ENCODE measurements at regions not wholly inside any gene's neighbourhood (a gene's known extent, or its start where the extent isn't known, plus 50 kb on each side); places are given as distances from the start of the nearest gene placed in this dataset.

DNA sequence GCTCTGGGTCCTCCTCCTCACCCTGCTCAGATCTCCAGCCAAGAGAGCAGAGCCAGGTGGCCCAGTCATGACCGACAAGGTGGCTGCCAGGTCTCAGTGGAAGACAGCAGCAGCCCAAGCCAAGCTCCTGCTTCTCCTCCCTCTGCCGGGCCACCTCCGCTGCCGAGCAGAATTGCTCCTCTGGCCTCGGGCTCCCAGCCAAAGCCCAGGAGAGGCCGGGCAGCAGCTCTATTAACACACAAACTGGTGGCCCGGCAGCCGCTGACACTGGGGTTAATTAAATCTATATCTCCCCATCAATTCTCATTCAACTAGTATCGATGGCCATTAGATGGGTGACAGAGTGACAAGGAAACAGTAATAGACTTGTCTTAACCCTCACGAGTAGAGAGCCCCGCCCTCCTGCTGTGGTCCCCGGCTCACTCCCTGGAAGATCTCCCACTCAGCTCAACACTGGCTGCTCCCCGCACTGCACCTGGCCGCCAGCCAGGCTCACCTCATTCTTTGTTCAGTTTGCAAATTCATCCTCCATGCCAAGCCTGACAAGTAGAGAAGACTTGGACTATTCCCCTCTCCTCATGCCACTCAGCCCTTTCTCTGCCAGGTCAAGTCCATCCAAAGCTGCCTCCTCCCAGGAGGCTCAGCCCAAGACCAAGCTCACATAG lies 74.1 kb upstream of the UNC5B start:
- Histone ChIP-seq H3K9ac (ENCODE audit: low read depth, low read length) (no peak overlapping the region), H3K4me1 (ENCODE audit: control insufficient read depth, insufficient read depth, low read length) (no peaks in the 10 kb centered on the region), H3K4me3 (ENCODE audit: low read depth, low read length) (no peak overlapping the region), H3K9me3 (ENCODE audit: control insufficient read depth, insufficient read depth, low read length) (no peaks in the 10 kb centered on the region), H3K36me3 (ENCODE audit: control insufficient read depth, insufficient read depth, low read length) (no peaks in the 10 kb centered on the region), H3K27me3 (ENCODE audit: control insufficient read depth, insufficient read depth, low read length) (no peaks in the 10 kb centered on the region)

DNA sequence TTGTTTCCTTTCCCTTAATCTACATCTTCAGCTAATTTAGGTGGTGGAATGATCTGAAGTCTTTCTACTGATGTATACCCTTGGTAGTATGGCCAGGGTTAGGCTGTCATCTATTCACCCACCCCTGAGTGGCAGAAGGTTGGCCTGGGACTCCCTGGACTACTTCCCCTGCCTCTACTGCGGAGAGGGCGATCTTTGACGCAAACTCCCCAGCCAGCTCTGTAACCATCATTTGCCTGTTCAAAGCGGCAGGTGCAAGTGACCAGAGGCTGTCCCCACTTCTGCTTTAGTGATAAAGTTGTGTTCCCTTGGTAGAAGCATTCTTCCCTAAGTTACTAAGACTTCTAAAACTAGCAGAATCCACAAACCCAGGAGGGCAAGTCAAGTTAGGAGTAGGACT lies 70.8 kb upstream of the UNC5B start:
- no peaks in the 10 kb centered on the region for H3K9me3 ChIP-seq (ENCODE audit: control insufficient read depth, insufficient read depth, low read length)
- H3K9ac ChIP-seq (ENCODE audit: low read depth, low read length): no peak overlapping the region
- H3K4me3 ChIP-seq (ENCODE audit: low read depth, low read length): no peak overlapping the region
- no peaks in the 10 kb centered on the region for H3K4me1 ChIP-seq (ENCODE audit: control insufficient read depth, insufficient read depth, low read length)
- H3K27me3 ChIP-seq (ENCODE audit: control insufficient read depth, insufficient read depth, low read length): no peaks in the 10 kb centered on the region
- H3K36me3 ChIP-seq (ENCODE audit: control insufficient read depth, insufficient read depth, low read length): no peaks in the 10 kb centered on the region

DNA sequence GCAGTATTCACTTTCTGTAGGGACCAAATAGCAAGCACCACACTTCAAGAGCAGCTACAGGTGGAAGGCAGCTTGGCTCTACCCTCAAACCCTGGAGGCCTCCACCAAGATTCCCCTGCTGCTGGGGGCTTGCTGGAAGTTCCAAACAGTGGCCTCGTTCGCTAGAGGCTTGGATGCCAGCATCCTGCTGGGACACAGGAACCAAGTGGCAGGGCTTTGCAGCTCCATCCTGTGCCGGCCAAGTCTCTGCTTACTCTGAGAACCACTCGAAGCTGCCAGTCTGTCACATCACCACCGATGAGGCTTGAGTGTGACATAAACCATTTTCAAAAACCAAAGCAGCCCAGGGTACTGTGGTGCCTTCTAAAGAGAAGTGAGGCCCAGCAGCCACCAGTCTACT lies 69.2 kb upstream of the UNC5B start:
- H3K9me3 ChIP-seq (ENCODE audit: control insufficient read depth, insufficient read depth, low read length): no peaks in the 10 kb centered on the region
- no peaks in the 10 kb centered on the region for H3K4me1 ChIP-seq (ENCODE audit: control insufficient read depth, insufficient read depth, low read length)
- no peak overlapping the region for H3K9ac ChIP-seq (ENCODE audit: low read depth, low read length)
- no peaks in the 10 kb centered on the region for H3K27me3 ChIP-seq (ENCODE audit: control insufficient read depth, insufficient read depth, low read length)
- H3K36me3 ChIP-seq (ENCODE audit: control insufficient read depth, insufficient read depth, low read length): no peaks in the 10 kb centered on the region
- no peak overlapping the region for H3K4me3 ChIP-seq (ENCODE audit: low read depth, low read length)

DNA sequence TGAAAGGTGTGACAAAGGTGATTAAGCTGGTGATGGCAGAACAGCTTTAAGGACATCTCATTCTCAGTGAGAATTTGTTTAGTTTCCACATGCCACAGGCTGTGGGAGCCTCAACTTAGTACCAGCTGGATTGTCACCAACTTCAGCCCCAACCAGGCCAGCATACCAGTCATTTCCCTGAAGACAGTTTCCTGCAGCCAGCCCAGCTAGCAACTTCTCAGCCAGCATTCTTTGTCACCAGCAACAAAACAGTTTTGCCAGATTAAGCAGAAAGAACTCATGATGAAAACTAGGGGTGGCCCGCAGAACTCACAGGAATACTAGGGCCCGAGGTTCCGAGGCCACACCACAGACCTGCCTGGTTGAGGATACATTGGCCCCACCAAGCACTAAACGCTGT lies 68.8 kb upstream of the UNC5B start:
- Histone ChIP-seq H3K4me3 (ENCODE audit: low read depth, low read length) (no peak overlapping the region), H3K9ac (ENCODE audit: low read depth, low read length) (no peak overlapping the region), H3K36me3 (ENCODE audit: control insufficient read depth, insufficient read depth, low read length) (no peaks in the 10 kb centered on the region), H3K27me3 (ENCODE audit: control insufficient read depth, insufficient read depth, low read length) (no peaks in the 10 kb centered on the region), H3K4me1 (ENCODE audit: control insufficient read depth, insufficient read depth, low read length) (no peaks in the 10 kb centered on the region), H3K9me3 (ENCODE audit: control insufficient read depth, insufficient read depth, low read length) (no peaks in the 10 kb centered on the region)

DNA sequence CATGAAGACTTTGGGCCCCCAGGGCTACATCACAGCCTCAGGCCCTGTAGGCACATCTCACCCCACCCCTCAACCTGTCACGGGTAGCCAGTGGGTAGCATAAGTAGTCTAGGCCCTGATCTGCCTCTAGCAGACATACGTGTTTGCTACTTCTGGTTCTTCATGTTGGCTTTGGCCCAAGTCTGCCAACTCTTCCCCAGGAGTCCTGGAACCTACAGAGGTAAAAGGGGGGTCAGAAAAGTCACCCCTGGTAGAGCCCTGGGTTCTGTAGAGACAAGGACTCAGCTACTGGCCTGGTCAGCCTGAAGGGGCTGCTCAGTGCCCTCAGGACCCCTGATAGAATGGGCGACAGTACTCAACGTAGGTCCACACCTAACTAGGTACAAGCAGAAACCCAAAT lies 67.5 kb upstream of the UNC5B start:
- H3K27me3 ChIP-seq (ENCODE audit: control insufficient read depth, insufficient read depth, low read length): no peaks in the 10 kb centered on the region
- H3K36me3 ChIP-seq (ENCODE audit: control insufficient read depth, insufficient read depth, low read length): no peaks in the 10 kb centered on the region

DNA sequence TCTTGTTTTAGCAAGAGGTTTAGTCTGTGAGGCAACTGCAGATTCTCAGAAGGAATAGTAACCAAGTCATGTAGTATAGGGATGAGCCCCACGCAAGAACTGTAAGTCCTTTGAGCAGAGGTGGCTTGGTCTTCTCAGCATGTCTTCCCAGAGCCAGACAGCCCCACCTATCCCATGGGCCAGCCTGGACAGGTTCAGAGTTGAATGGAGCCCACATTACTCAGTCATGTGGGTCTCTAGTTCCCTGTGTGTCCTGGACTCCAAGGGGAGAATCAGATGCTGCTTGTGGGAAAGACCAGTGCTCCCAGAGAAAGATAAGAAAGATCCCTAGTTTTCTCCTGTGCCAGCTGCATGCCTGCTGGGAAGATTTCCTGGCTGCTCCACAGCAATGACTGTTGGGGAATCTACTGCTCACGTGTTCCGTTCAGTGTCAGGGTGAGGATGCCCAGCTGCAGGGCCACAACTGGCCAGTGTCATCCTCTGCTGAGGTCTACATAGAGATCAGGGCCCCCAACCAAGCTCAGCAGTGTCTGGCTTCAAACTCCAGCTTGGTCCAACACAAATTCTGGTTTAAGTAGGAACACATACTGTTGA lies 66.9 kb upstream of the UNC5B start:
- H3K36me3 ChIP-seq (ENCODE audit: control insufficient read depth, insufficient read depth, low read length): no peaks in the 10 kb centered on the region
- H3K9ac ChIP-seq (ENCODE audit: low read depth, low read length): no peak overlapping the region
- no peaks in the 10 kb centered on the region for H3K4me1 ChIP-seq (ENCODE audit: control insufficient read depth, insufficient read depth, low read length)
- no peaks in the 10 kb centered on the region for H3K9me3 ChIP-seq (ENCODE audit: control insufficient read depth, insufficient read depth, low read length)
- no peaks in the 10 kb centered on the region for H3K27me3 ChIP-seq (ENCODE audit: control insufficient read depth, insufficient read depth, low read length)
- no peak overlapping the region for H3K4me3 ChIP-seq (ENCODE audit: low read depth, low read length)

More for the DNA sequence above, 67.5 kb upstream of the UNC5B start:
- no peaks in the 10 kb centered on the region for H3K4me1 ChIP-seq (ENCODE audit: control insufficient read depth, insufficient read depth, low read length)
- H3K4me3 ChIP-seq (ENCODE audit: low read depth, low read length): no peak overlapping the region
- H3K9ac ChIP-seq (ENCODE audit: low read depth, low read length): no peak overlapping the region
- no peaks in the 10 kb centered on the region for H3K9me3 ChIP-seq (ENCODE audit: control insufficient read depth, insufficient read depth, low read length)

DNA sequence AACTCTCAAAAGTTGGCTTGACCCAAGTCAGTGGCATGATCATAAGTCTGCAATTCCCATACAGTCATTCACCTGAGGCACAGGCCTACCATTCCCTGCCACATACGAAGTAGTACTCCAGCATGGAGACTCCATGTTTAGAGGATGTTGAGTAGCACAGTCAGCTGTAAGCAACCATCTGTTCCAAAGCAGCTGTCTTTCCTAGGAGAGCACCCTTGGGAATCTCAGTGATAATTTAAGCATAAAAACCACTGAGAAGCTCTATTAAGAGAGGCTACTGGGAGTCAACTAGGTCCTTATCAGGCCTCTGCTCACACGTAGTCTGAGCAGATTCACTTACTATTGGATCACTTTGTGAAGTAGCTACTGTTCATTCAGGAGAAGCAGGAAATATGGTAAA lies 61.6 kb upstream of the UNC5B start:
- no peaks in the 10 kb centered on the region for H3K4me1 ChIP-seq (ENCODE audit: control insufficient read depth, insufficient read depth, low read length)
- no peak overlapping the region for H3K4me3 ChIP-seq (ENCODE audit: low read depth, low read length)
- no peak overlapping the region for H3K9ac ChIP-seq (ENCODE audit: low read depth, low read length)
- H3K36me3 ChIP-seq (ENCODE audit: control insufficient read depth, insufficient read depth, low read length): no peaks in the 10 kb centered on the region
- no peaks in the 10 kb centered on the region for H3K27me3 ChIP-seq (ENCODE audit: control insufficient read depth, insufficient read depth, low read length)
- H3K9me3 ChIP-seq (ENCODE audit: control insufficient read depth, insufficient read depth, low read length): no peaks in the 10 kb centered on the region

DNA sequence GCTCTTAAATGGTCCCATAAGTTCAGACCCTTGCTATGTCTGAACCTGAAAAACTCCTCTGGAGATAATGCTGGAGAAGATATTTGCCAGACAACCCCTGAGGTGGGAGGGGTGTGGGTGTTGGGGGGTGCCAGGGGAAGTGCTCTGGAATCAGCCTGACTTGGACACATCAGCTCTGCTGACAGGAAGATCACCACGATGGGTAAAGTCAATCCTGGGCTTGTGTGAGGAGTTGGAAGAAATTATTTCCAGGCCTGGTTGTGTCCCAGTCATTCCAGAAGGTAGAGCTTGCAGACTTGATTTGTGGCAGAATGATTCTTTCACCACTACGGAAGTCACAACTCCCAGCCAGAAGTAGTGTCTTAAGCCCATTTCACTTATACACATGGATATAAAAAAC lies 60.3 kb upstream of the UNC5B start:
- H3K9me3 ChIP-seq (ENCODE audit: control insufficient read depth, insufficient read depth, low read length): no peaks in the 10 kb centered on the region
- H3K36me3 ChIP-seq (ENCODE audit: control insufficient read depth, insufficient read depth, low read length): no peaks in the 10 kb centered on the region
- no peaks in the 10 kb centered on the region for H3K4me1 ChIP-seq (ENCODE audit: control insufficient read depth, insufficient read depth, low read length)
- no peak overlapping the region for H3K4me3 ChIP-seq (ENCODE audit: low read depth, low read length)
- no peak overlapping the region for H3K9ac ChIP-seq (ENCODE audit: low read depth, low read length)
- no peaks in the 10 kb centered on the region for H3K27me3 ChIP-seq (ENCODE audit: control insufficient read depth, insufficient read depth, low read length)

DNA sequence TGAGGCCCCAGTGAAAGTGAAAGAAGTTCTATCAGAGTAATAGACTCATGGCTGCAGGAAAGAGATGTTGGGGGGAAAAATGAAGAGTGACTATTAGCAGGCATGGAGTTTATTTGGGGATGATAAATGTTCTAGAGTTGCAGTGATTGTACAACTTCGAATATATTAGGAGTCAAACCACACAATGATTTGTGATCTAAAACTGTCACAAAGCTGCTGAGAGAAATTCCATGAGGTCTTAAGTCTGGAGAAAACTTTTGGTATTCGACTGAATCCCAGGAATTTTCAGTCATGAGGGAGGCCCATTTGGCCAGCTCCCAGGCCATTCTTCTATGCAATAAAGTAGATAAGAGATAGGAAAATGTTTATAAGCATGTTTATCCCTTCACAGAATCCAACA lies 55.9 kb upstream of the UNC5B start:
- H3K4me3 ChIP-seq (ENCODE audit: low read depth, low read length): no peak overlapping the region
- H3K9ac ChIP-seq (ENCODE audit: low read depth, low read length): no peak overlapping the region
- no peaks in the 10 kb centered on the region for H3K36me3 ChIP-seq (ENCODE audit: control insufficient read depth, insufficient read depth, low read length)
- no peaks in the 10 kb centered on the region for H3K27me3 ChIP-seq (ENCODE audit: control insufficient read depth, insufficient read depth, low read length)
- H3K4me1 ChIP-seq (ENCODE audit: control insufficient read depth, insufficient read depth, low read length): no peaks in the 10 kb centered on the region
- H3K9me3 ChIP-seq (ENCODE audit: control insufficient read depth, insufficient read depth, low read length): no peaks in the 10 kb centered on the region

DNA sequence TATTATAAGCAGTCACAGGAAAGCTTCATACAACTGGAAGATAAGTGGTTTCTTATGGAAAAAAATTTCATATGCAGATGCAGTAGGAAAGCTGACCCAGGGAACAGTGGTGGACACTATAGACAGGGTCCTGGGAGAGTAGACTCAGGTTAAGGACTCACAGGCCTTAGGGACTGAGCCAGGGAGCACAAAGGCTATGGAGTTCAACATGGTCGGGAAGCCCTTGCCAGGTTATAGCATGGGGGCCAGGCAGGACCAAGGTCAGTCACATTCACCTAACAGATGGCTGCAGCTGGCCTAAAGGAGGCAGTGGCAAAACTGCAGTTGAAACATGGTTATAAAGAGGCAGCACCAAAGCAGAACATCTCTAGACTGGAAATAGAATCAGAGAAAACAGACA lies 54.9 kb upstream of the UNC5B start:
- Histone ChIP-seq H3K27me3 (ENCODE audit: control insufficient read depth, insufficient read depth, low read length) (no peaks in the 10 kb centered on the region), H3K4me3 (ENCODE audit: low read depth, low read length) (no peak overlapping the region), H3K9me3 (ENCODE audit: control insufficient read depth, insufficient read depth, low read length) (no peaks in the 10 kb centered on the region), H3K36me3 (ENCODE audit: control insufficient read depth, insufficient read depth, low read length) (no peaks in the 10 kb centered on the region), H3K4me1 (ENCODE audit: control insufficient read depth, insufficient read depth, low read length) (no peaks in the 10 kb centered on the region), H3K9ac (ENCODE audit: low read depth, low read length) (no peak overlapping the region)

DNA sequence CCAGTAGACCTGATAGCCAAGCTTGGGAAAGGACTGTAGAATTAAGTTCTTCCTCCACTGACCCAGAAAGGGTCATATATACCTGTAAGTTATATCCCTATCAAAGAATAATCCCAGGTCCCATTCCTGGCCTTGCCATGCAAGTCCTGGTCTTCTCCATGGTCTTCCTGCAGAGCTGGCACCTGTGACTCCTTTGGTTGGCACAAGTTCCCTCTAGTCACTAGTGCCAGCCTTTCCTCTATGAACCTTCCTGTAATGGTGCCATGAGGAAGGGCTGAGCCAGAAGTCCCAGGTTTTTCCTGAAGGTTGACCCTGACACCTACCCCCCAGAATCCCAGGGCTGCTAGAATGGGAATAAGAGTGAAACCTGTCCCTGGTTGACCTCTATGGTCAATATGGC lies 54.1 kb upstream of the UNC5B start:
- no peak overlapping the region for H3K9ac ChIP-seq (ENCODE audit: low read depth, low read length)
- no peak overlapping the region for H3K4me3 ChIP-seq (ENCODE audit: low read depth, low read length)
- H3K4me1 ChIP-seq (ENCODE audit: control insufficient read depth, insufficient read depth, low read length): no peaks in the 10 kb centered on the region
- H3K9me3 ChIP-seq (ENCODE audit: control insufficient read depth, insufficient read depth, low read length): no peaks in the 10 kb centered on the region
- no peaks in the 10 kb centered on the region for H3K27me3 ChIP-seq (ENCODE audit: control insufficient read depth, insufficient read depth, low read length)
- no peaks in the 10 kb centered on the region for H3K36me3 ChIP-seq (ENCODE audit: control insufficient read depth, insufficient read depth, low read length)

DNA sequence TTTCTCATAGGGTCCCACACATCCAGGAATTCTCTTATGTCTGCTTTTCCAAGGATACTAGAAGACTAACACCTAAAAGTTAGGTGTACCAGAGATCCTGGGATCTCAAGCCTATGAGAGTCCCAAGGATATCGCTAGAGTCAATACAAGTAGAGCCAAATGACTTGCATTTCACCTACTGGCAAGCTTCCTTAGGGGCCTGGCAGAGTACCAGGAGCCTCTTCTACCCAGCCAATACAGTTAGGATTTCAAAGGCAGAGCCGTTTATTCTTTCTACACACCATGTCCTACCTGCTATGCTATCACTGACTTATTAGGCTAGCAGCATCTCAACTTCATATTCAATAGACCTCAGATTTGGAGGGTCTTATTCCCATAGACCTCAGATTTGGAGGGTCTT lies 53.5 kb upstream of the UNC5B start:
- Histone ChIP-seq H3K27me3 (ENCODE audit: control insufficient read depth, insufficient read depth, low read length) (no peaks in the 10 kb centered on the region), H3K9ac (ENCODE audit: low read depth, low read length) (no peak overlapping the region), H3K36me3 (ENCODE audit: control insufficient read depth, insufficient read depth, low read length) (no peaks in the 10 kb centered on the region), H3K9me3 (ENCODE audit: control insufficient read depth, insufficient read depth, low read length) (no peaks in the 10 kb centered on the region), H3K4me3 (ENCODE audit: low read depth, low read length) (no peak overlapping the region), H3K4me1 (ENCODE audit: control insufficient read depth, insufficient read depth, low read length) (no peaks in the 10 kb centered on the region)

Data from iPS-15b (cell line).